GM19452 (cell line): ENCODE measurements at regions not wholly inside any gene's neighbourhood (a gene's known extent, or its start where the extent isn't known, plus 50 kb on each side); places are given as distances from the start of the nearest gene placed in this dataset.

Source experiments
- ATAC-seq: cut with Tn5 transposase; IDR thresholded peaks from one replicate; pipeline ENCODE4 v1.9.1; 2021; ENCODE audit not compliant: unreplicated experiment

DNA sequence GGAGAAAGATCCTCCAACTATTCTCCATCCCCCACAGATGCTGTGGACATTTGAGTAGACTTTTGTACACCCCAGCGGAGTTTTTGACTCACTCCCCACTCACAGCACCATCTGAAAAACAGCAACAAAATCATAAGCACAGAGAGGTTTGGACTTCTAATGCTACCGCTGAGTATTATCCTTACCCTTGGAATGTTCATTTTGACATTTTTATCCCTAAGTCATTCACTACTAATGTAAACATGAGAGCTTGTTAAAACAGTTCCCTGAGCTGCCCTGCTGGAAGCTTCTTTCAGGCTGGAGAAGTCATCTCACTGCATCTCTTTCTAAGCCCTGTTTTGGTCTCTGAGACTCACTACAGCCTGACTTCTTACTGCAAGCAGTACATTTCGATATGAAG lies 1045.9 kb downstream of the MCTP2 start:
- ATAC-seq: no peak

DNA sequence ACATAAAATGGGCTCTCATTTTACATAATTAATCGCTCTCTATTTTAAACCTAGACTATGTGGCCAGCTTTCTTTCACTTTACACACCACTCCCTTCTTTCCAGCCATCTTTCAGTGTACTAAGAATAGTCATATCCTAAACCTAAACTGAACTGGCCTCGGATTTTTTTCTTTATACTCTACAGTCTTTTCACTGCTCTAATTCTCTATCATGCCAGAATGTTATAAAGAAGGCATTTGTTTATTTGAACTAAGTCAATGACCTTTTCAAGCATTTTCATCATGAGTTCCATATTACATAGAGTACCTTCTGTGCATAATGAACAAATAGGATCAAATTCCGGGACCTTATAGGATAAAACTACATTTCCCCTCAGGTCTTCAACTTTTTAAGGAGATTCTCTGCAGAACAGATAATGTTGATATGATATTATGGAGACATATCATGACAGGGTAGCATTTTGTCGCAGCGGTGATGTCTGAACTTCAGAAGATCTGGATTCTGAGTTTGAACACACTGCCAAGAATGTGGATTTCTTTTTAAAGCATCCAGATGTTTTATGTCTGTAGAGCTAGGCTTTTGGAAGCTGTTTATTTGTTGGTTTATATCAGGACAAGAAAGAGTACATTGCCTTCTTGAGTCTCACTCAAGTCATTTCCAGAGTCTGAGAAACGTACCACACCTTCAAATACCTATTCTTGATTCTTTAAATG lies 1047.3 kb downstream of the MCTP2 start:
- ATAC-seq: no peak

DNA sequence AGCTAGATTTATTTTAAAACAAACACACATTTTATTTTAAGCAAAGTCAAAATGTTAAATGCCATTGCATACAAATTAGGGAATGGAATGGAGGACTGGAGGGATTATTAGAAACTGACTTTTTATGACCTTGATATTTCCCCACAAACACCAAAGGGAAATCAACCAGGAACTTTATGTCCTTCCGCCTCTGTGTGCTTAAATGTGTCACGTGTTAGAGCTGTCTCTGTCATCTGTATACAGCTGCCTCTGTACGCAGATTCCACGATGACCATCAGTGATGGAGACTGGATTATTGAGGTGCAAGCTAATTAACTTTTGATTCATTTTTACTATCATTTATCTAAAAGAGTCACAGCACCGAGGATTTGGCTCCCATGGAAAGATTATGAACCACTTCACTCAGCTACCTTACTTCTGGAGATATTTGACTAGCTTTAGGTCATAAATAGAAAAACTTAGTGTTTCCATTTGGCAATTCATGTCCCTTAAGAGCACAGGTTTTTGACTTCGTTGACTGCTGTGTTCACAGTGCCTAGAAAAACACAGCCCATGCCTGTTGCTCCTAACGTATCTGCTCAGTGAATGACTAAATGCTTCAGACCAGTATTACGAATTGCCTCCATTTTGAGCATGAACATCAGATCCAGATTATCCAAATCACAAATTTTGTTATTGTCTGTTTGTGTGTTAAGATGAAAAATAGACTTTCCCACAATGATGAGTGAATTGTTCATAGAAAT lies 1048.1 kb downstream of the MCTP2 start:
- no peak for ATAC-seq

DNA sequence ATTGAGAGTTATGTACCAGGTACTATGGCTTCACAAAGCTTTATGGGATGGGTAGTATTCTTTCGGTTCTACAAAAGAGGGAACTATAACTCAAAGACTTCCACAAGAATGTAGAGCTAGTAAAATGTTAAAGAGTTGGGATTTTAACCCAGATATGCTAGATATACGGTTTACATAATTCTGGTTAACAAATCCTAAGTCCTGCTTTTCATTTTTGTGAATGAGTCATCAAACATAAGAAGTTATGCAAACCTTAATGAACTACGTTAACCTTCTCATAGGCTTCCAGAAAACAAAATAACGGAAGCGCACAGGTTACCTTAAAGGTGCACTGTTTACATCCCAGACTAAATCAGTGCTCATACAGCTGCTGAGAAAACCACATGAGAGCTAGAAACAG lies 1049.3 kb downstream of the MCTP2 start:
- ATAC-seq: no peak

DNA sequence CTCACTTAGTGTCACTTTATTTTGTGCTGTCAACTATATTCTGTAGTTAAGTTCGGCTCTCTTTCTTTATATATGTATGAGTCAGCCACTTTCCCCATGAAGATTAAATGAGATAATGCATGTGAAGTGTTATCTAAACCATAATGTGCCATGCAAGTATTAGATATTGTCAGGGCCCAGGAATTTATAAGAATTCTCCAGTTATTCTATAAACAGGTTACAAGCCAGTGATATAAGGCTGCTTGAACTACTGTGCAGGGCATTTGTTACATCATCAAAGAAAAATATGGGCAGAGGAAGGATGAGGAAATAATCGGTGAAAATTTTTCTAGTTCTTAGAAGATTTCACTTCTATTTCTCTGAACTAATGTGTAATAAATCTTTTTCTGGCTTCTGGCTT lies 1049.0 kb upstream of the NR2F2 start:
- no peak for ATAC-seq

DNA sequence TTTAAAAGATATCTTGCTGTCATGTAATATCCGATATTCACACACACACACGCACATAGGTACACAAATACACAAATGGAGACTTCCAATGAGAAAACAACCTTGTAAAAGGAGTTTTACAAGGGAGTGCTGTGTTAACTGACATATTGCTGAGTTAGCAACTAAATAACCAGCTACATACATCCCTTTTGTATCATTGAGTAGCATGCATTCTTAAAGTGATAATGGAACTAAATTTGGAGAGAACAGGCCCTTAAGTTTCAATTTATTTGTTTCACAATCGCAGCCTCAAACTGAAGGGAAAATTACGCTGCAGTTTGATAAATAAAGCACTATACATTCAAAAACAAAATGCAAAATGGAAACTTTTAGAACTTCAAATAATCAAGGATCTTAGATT lies 1046.0 kb upstream of the NR2F2 start:
- ATAC-seq: no peak

DNA sequence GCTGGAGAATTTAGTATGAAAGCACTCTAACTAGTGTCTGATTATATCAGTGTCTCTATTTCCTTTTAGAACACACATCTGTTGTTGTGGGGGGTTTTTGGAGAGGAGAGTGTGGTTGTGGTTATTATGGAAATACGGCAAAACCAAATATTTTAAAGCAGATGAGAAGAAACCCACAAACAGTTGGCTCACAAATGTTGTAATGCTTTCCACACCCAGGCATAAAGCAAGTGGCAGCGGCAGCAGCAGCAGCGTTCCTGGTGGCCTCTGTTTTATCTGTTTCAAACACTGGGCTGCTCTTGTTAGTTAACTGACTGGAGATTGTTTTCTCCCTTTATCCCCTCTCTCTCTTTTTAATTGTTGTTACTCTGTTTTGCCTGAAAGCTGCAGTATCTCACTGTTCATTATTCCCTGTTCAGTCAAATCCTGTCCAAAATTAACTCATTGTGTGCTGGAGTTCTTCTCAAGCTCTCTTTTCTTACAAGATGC lies 1045.5 kb upstream of the NR2F2 start:
- ATAC-seq: no peak

DNA sequence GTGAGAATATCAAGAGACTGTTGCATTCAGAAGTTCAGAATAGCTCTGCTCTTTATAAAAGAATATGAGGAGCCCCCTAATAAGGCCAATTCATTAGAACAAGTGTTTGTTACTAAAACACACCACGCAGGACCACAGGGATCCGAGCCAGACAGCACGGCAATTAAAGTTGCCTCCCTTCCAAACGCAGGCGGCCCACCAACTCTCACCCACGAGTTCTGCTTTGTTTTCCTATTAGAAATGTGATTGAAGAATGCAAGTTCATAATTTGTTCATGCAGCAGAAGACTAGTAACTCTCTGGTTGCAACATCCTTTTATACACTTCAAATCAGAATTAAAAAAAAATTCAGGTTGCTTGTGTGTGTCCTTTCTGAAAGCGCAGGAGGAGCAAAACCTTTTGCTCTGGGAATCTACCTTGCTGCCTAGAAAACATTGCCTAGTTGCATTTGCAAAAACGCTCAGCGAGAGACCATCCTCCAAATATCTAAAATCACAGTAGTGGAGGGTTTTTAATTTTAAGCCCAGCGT lies 1044.1 kb upstream of the NR2F2 start:
- ATAC-seq: no peak

DNA sequence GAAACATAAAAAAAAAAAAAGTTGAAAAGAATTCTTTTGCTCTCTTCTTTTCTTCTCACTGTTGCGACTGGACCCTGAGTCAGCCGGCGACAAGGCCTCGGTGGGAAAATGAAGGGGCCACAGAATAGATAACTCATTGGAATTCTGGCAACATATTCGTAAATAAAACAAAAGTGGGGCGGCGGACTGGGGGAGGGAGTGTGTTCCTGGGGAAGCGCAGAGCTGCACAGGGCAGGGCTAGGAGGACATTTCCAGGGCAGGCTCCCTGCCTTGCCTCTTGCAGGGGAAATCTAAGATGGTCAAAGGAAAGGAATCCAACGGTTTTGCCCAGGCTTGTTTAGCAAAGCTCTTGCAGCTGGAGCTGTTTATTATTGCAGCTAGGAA lies 1042.8 kb upstream of the NR2F2 start:
- ATAC-seq: no peak

DNA sequence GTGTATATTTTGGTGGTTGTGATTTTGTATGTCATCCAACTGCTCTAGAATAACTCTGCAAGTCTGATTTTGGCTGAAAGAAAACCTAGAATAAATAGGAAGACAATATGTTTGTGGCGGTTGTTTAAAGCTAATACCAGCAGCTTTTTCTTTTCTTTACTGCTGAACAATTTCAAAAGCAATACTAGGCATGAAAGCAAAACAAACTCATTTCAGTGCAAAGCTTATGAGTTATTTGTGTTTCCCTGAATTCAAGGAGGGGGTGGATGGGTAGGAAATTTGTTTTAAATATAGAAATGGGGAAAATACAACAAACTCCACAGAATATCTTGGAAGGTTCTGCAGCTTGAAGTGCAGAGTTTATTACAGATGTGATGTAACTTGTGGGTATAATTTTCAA lies 1041.9 kb upstream of the NR2F2 start:
- ATAC-seq: no peak

DNA sequence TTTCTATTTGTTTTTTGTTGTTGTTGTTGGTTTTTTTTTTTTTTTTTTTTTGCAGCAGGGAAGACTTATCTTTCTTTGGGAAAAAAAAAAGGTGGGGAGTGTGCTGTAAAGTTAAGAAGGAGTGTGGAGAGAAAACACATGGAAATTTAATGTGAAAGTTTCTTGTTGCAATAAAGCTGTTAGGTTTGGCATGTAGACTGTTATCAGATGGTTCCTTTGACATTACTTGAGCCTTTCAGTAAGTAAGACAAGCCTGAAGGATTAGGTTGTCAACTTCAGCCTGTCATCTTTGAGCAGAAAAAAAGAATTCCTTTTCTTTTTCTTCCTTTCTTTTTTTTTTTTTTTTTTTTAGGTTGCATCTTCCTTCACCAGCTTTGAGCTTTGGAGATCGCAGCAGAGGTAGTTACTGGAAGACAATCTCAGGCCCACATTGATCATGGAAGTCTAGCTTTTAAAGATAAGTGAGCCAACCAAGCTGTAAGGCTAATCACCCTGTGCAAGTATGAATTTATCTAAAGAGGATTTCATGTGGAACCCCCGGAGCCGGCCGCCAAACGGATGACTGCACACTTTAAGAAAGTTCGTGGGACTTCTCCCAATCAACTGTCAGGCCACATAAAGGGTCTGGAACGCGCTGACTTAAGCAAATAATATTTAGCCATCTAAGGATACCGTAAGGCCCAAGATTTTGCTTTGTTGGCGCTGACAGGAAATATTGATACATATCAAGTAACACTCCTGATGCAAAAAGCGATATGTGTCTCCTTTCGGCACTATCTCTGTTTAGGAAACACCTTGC lies 1040.1 kb upstream of the NR2F2 start:
- ATAC-seq: no peak

DNA sequence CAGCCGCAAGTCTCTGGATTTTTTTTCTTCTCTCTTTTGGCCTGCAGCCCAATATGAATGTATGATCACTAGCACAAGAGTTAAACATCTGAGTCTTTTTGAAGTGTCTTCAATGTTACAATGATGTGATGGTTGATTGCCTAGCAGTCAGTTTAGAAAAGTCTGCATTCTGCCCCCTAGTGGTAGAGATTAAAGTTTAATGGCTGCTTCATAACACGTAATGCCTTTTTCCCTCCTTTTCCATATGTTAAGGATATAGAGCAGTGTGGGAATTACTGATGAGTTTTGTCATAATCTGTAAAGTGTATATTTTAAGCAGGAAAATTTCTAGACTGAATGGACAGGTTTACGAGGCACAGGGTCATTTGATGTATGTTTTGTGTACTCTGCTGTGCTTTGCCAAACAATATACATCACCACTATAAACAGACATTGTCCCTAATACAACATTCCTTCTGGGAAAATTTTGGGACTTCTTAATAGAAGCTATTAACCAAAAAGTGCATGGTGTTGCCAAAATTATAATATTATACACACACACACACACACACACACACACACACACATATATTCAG lies 1038.5 kb upstream of the NR2F2 start:
- ATAC-seq: no peak

DNA sequence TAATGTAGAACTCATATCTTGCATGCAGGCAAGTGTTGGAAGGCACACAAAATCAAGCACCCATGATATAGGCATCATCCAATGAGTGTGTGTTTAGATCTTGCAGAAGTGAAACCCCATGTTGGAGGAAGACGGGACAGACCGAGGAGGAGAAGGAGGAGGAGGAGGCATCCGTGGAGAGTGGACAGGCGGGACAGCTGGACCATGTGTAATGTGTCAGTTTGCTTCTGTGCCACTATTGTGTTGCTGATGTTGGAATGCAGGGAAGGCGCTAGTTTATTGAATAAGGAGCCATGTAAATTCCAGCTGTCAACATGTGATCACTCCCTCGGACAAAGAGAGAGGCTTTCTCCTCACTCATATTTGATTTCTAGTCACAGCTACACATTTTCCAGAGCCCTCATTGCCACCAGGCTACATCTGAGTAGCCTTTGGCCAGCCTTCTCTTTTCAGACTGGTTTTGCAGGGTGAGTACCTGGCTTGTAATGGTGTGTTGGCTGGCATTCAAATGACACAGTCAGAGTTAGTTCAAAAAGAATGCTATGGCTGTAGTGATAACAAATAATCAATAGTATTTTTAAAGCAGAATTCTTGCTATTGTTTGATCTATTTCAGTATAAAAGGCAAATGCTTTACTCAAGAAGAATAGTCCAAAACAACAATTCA lies 1037.6 kb upstream of the NR2F2 start:
- no peak for ATAC-seq

DNA sequence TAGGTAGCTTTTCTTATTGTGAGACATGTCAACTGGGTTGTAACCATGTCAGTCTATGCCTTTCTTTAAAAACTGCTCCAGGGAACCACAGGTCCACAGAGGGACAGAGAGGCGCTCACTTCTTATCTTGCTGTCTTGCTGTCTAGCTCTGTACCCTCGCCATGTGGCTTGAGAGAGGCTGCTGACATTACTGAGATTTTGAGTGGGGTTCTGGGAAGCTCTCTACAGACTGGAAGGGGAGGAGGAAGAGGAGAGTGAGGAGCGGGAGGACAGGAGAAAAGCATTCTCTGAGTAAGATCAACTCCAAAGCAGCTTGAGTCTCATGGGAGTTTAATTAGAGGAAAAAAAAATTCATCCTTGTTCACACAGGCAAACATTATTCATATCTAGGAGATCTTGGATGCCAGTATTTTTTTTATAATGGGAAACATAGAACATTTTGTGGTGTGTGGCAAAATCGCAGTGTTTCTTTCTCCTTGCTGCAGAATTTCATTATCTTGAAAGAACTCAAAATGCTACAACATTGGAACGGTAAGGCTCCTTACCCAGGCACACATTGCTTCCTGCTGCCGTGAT lies 1037.0 kb upstream of the NR2F2 start:
- no peak for ATAC-seq

DNA sequence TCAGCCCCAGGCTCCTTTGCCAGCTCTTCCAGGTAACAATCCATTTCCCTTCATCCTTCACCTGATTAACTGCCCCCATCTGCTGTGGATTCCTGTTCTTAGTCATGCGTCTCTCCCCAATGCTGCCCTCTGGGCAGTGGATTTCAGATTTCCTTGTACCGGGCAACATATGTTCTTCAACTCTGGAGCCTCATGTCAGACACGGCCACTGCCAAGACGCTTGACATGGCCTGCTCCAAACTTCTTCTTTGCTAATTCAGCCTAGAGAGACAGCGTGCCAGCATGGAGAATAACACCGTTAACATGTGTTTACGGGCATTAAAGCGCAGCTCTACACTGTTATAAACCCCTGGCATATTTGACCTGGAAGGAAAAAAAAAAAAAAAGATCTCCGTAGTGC lies 1035.1 kb upstream of the NR2F2 start:
- no peak for ATAC-seq

DNA sequence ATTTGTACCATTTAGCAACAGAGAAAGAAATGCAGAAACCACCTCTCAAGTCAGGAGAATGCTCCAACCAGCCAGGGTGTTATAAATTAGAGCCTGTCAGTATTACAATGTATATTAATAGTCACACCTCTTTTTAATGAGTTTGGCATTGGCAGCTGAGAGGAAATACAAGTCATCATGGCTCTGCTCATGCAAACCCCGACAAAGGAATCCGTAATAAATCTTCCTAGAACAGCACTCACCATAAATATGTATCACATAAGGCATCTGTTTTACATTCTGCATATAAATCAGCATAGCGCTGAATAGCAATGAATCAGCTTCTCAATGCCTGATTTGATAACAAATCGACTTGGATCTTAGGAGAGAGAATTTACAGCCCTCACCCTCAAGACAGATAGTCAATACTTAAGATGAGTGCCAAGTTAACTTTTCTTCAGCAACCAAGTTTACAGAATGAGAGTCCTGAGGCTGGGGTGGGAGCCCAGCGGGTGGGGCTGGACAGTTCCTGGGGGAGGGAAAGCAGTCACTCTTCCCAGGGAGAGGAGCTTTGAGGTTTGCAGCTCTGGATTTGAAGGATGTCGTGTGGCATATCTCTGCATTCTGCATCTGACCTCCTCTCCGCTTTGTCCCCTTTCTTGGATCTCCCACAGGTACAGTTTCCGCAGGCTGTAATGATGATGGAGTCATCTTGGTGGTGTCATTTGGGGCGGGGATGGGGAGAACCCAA lies 1034.4 kb upstream of the NR2F2 start:
- ATAC-seq: no peak

DNA sequence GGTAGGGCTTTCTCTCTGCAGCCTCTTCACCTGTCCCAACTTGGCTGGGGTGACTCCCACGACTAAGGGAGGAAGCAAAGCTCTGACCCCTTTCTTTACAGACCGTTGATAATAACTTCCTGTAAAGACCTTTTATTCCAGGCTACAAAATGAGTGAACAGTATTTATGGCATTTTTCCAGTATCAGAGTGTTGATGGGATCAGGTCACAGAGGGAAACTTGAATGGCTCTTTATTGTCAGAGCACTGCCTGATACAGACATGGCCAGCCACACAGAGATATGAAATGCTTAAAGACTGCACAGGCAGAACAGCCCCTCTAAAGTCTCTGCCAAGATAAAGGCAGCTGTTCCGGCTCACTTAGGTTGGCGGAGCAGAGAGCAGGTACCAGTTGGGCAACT lies 1033.9 kb upstream of the NR2F2 start:
- no peak for ATAC-seq

DNA sequence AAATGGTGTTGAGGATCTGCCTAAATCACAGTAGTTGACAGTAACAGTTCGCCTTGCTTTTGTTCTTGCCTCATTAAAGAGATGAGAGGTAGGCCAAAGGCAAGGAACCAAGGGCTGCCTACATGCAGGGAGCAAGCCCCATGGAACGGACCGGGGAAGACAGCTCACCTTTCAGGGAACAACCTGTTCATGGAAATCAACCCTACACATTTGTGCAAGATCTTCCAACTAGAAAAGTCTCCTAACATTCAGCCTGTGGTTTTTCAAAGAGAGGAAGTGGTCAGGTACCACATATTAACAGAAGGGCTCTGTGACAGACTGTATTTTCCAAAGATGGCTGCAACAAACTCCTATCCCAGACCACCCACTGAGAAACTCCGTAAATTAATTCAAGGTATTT lies 1031.8 kb upstream of the NR2F2 start:
- ATAC-seq: no peak

DNA sequence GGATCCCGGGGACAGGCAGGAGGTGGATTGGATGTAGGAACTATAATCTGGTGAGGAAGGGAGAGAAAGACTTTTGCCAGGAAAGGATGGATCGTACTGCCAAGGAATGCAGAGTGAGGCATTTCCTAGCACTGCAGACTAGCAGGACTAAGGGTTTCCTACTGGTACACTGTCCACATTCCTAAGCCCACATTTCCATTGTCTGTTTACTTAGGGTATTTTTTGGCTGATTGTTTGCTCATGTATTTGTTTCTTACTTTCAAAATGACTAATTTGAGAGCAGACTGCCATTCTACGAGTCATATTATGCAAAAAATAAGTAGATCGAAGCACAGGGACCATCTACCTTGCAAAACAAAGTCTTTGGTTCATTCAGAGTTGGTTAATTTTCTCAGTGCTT lies 1029.5 kb upstream of the NR2F2 start:
- no peak for ATAC-seq

DNA sequence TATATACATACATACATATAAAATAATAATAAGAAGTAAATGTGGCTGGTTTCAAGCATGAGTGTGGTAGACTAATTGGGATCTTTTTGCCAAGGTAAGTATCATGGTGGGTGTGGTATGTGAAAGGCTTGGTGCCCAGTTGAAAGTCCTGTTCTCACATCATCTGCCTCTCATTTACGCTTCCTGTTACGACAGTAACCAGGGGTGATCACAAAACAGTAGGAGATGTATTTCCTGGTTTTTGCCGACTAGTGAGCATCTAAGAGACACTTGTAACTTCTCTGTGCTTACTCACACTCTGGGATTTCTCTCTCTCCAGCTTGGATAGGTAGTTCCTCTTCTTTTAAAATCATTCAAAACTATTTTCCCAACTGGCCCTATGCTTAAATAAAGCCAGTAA lies 1028.3 kb upstream of the NR2F2 start:
- no peak for ATAC-seq
